SK-N-SH (cell line): ENCODE measurements at regions not wholly inside any gene's neighbourhood (a gene's known extent, or its start where the extent isn't known, plus 50 kb on each side); places are given as distances from the start of the nearest gene placed in this dataset.

ENCODE experiments used
- CTCF ChIA-PET: fragments of 300-600, 350-600 bp; formaldehyde crosslinking; extraction: SDS; loops from one replicate; lab custom pipeline; 2021; lab: Yijun Ruan, JAX
- POLR2A ChIA-PET: fragments of 350-600 bp; sonication (Branson Sonifier 250); formaldehyde crosslinking; extraction: SDS; loops from one replicate; lab custom pipeline; 2020; ENCODE audit warnings: antibody characterized with exemption, inconsistent platforms; lab: Yijun Ruan, JAX
- DNase-seq: peaks from one replicate; pipeline ENCODE4 v3.0.0; 2012
- H2AFZ ChIP-seq: fragments of 200-600 bp; sonication (generic); 2 replicates; pipeline ENCODE4 v1.8.1; 2016; ENCODE audit warnings: antibody characterized with exemption, mild to moderate bottlenecking, low read depth
- H3F3A ChIP-seq: fragments of 200-600 bp; sonication (generic); replicated peaks from 2 replicates; pipeline ENCODE3; 2016; ENCODE audit warnings: antibody characterized with exemption, mild to moderate bottlenecking; ENCODE audit not compliant: insufficient read depth
- H3K27ac ChIP-seq, 2 experiments: fragments of 200-500 bp in 1 of 2; fragments of 200-600 bp in 1 of 2; sonication (Bioruptor generic) in 1 of 2; sonication (generic), shearing (Covaris generic) in 1 of 2; 2 replicates each; pipeline versions ENCODE4 v1.5.1 to v1.6.1; 2014 to 2016; ENCODE audit warnings: low read depth in 2 of 2, inconsistent platforms in 1 of 2, low read length in 1 of 2, mild to moderate bottlenecking in 1 of 2, mixed read lengths in 1 of 2
- H3K27me3 ChIP-seq: fragments of 200-600 bp; sonication (generic), shearing (Covaris generic); 2 replicates; pipeline ENCODE4 v1.6.1; 2016; ENCODE audit warnings: mixed run types; ENCODE audit not compliant: insufficient read depth
- H3K36me3 ChIP-seq, 2 experiments: fragments of 200-500 bp in 1 of 2; fragments of 200-600 bp in 1 of 2; sonication (Bioruptor generic) in 1 of 2; sonication (generic) in 1 of 2; replicated peaks in 1 of 2; 2 replicates each; pipeline versions ENCODE3 to v1.5.1; 2014 to 2016; ENCODE audit warnings: low read length in 1 of 2, mild to moderate bottlenecking in 1 of 2; ENCODE audit not compliant: insufficient read depth in 2 of 2, control insufficient read depth in 1 of 2
- H3K4me1 ChIP-seq, 2 experiments: fragments of 200-500 bp in 1 of 2; fragments of 200-600 bp in 1 of 2; sonication (Bioruptor generic) in 1 of 2; sonication (generic), shearing (Covaris generic) in 1 of 2; 2 replicates each; pipeline versions ENCODE4 v1.5.1 to v1.6.1; 2014 to 2016; ENCODE audit warnings: low read depth in 1 of 2, low read length in 1 of 2, mixed run types in 1 of 2; ENCODE audit not compliant: insufficient read depth in 2 of 2, control insufficient read depth in 1 of 2
- H3K4me2 ChIP-seq: fragments of 200-600 bp; sonication (generic), shearing (Covaris generic); 2 replicates; pipeline ENCODE4 v1.6.1; 2017; ENCODE audit warnings: mixed run types
- H3K4me3 ChIP-seq, 2 experiments: fragments of 200-500 bp in 1 of 2; fragments of 200-600 bp in 1 of 2; sonication (Bioruptor generic) in 1 of 2; sonication (generic), shearing (Covaris generic) in 1 of 2; 2 replicates each; pipeline versions ENCODE4 v1.5.1 to v1.8.1; 2014 to 2016; ENCODE audit warnings: low read depth in 2 of 2, inconsistent platforms in 1 of 2, low read length in 1 of 2, mild to moderate bottlenecking in 1 of 2, mixed read lengths in 1 of 2, moderate library complexity in 1 of 2
- H3K79me2 ChIP-seq: fragments of 200-600 bp; sonication (generic); 2 replicates; pipeline ENCODE4 v1.8.1; 2017; ENCODE audit warnings: mild to moderate bottlenecking; ENCODE audit not compliant: insufficient read depth
- H3K9ac ChIP-seq: fragments of 200-600 bp; sonication (generic); 2 replicates; pipeline ENCODE4 v1.6.1; 2017; ENCODE audit warnings: mixed run types
- H3K9me2 ChIP-seq: fragments of 200-600 bp; sonication (generic); 2 replicates; pipeline ENCODE4 v1.6.1; 2017; ENCODE audit warnings: mixed run types
- H3K9me3 ChIP-seq: fragments of 200-600 bp; sonication (generic); 2 replicates; pipeline ENCODE4 v1.6.1; 2017; ENCODE audit warnings: mixed run types, mild to moderate bottlenecking, moderate library complexity
- H4K20me1 ChIP-seq: fragments of 200-600 bp; sonication (generic); 2 replicates; pipeline ENCODE4 v1.6.1; 2017; ENCODE audit warnings: mild to moderate bottlenecking, mixed run types; ENCODE audit not compliant: insufficient read depth
- CHD2 ChIP-seq: fragments of 150-350 bp; IDR thresholded peaks from 2 replicates; pipeline ENCODE4 v1.6.1; 2018; ENCODE audit warnings: low read length; ENCODE audit not compliant: partially characterized antibody
- CTCF ChIP-seq: fragments of 200-600 bp; sonication (generic); IDR thresholded peaks from 2 replicates; pipeline ENCODE4 v1.6.1; 2017; ENCODE audit warnings: antibody characterized with exemption, mild to moderate bottlenecking, moderate library complexity
- ELF1 ChIP-seq: IDR thresholded peaks from 2 replicates; pipeline ENCODE4 v1.4.0; 2012
- FOSL2 ChIP-seq: IDR thresholded peaks from 2 replicates; pipeline ENCODE4 v1.4.0; 2012; ENCODE audit warnings: low read depth, mild to moderate bottlenecking, moderate library complexity, borderline replicate concordance
- JUND ChIP-seq: IDR thresholded peaks from 2 replicates; pipeline ENCODE4 v1.4.0; 2012
- MEF2A ChIP-seq: IDR thresholded peaks from 2 replicates; pipeline ENCODE4 v1.4.0; 2012; ENCODE audit warnings: low read depth, borderline replicate concordance
- MXI1 ChIP-seq: IDR thresholded peaks from 2 replicates; pipeline ENCODE4 v1.6.1; 2012; ENCODE audit warnings: mild to moderate bottlenecking, low read depth, low read length, improper control_type of control experiment
- NFIC ChIP-seq: IDR thresholded peaks from 2 replicates; pipeline ENCODE4 v1.4.0; 2012; ENCODE audit warnings: borderline replicate concordance
- NRF1 ChIP-seq: IDR thresholded peaks from 2 replicates; pipeline ENCODE4 v1.6.1; 2012; ENCODE audit warnings: low read depth, mild to moderate bottlenecking, low read length
- RAD21 ChIP-seq: IDR thresholded peaks from 2 replicates; pipeline ENCODE4 v1.6.1; 2012; ENCODE audit warnings: mild to moderate bottlenecking, low read length
- RCOR1 ChIP-seq: fragments of 150-350 bp; IDR thresholded peaks from 2 replicates; pipeline ENCODE4 v1.6.1; 2017; ENCODE audit warnings: antibody characterized with exemption, low read length
- REST ChIP-seq: IDR thresholded peaks from 2 replicates; pipeline ENCODE4 v1.6.1; 2012; ENCODE audit warnings: mild to moderate bottlenecking, low read depth, low read length, moderate library complexity
- RFX5 ChIP-seq: IDR thresholded peaks from 2 replicates; pipeline ENCODE4 v1.6.1; 2012; ENCODE audit warnings: mild to moderate bottlenecking, improper control_type of control experiment, low read length
- RXRA ChIP-seq: IDR thresholded peaks from 2 replicates; pipeline ENCODE4 v1.4.0; 2012; ENCODE audit warnings: low read depth, mild to moderate bottlenecking, borderline replicate concordance
- SMC3 ChIP-seq: IDR thresholded peaks from 2 replicates; pipeline ENCODE4 v1.6.1; 2012; ENCODE audit warnings: low read depth, low read length, improper control_type of control experiment
- TCF12 ChIP-seq: IDR thresholded peaks from 2 replicates; pipeline ENCODE4 v1.4.0; 2012
- TEAD4 ChIP-seq: IDR thresholded peaks from 2 replicates; pipeline ENCODE4 v1.4.0; 2012; ENCODE audit warnings: mild to moderate bottlenecking, borderline replicate concordance; ENCODE audit not compliant: insufficient read depth
- USF1 ChIP-seq: IDR thresholded peaks from 2 replicates; pipeline ENCODE4 v1.4.0; 2012; ENCODE audit warnings: low read depth, borderline replicate concordance
- USF2 ChIP-seq: fragments of 150-350 bp; IDR thresholded peaks from 2 replicates; pipeline ENCODE4 v1.6.1; 2017; ENCODE audit warnings: antibody characterized with exemption, low read length, low read depth, borderline replicate concordance
- ZBTB33 ChIP-seq: IDR thresholded peaks from 2 replicates; pipeline ENCODE4 v1.4.0; 2012; ENCODE audit warnings: low read depth, borderline replicate concordance
- WGBS: methylation state at CpG from one replicate; pipeline ENCODE4 v1.1.6; 2017; ENCODE audit warnings: low lambda C conversion rate; 5-methylcytosine and 5-hydroxymethylcytosine counted together

- TF ChIP-seq RXRA, result peak; percentile 90
- TF ChIP-seq USF1, result no peak
- no peak for TF ChIP-seq NRF1
- peak; percentile 89 for TF ChIP-seq TEAD4
- TF ChIP-seq REST, result peak; percentile 32
- TF ChIP-seq, all 33 proteins: peak for 13
These were observed 269.3 kb upstream of the SIX2 start (continued) for GRCh38 chr2:45278365-45279078.

- peaks cover 20 to 47% of the 10 kb centered on the region in 2 experiments for H3K4me1 ChIP-seq
- peak overlapping the region in 1 of 2 experiments; percentile 75; a peak in 2 of 4 replicates for H3K27ac ChIP-seq
- TF ChIP-seq RCOR1, result no peak
- no peak for TF ChIP-seq MEF2A
- TF ChIP-seq ELF1, result no peak
- TF ChIP-seq JUND, result peak; percentile 77
- peak; percentile 91 for TF ChIP-seq NFIC
- peak; percentile 63; the same call in 1 of the 2 replicates for TF ChIP-seq FOSL2
- peak; percentile 69; the same call in 1 of the 2 replicates for TF ChIP-seq TCF12
- no peak for TF ChIP-seq CTCF
- TF ChIP-seq USF2, result no peak
- TF ChIP-seq CHD2, result no peak
- TF ChIP-seq RFX5, result no peak
- TF ChIP-seq RAD21, result no peak
- peak; percentile 67; the same call in 1 of the 2 replicates for TF ChIP-seq TEAD4
- TF ChIP-seq NRF1, result no peak
- TF ChIP-seq ZBTB33, result no peak
- TF ChIP-seq USF1, result no peak
- no peak for TF ChIP-seq SMC3
- TF ChIP-seq MXI1, result no peak
These were observed 267.7 kb upstream of the SIX2 start for GRCh38 chr2:45276914-45277313.

More at GRCh38 chr2:45276914-45277313, 267.7 kb upstream of the SIX2 start:
- Histone ChIP-seq H3K27me3 (no peaks in the 10 kb centered on the region), H3K36me3 (no peaks in the 10 kb centered on the region), H3K4me2 (0 out of 2 replicates have a peak overlapping the region, but pooled peaks have one; percentile 28), H2AFZ (no peak overlapping the region), H4K20me1 (no peaks in the 10 kb centered on the region), H3K9ac (no peak overlapping the region), H3K9me2 (no peaks in the 10 kb centered on the region), H3K79me2 (no peaks in the 10 kb centered on the region), H3K9me3 (no peaks in the 10 kb centered on the region), H3F3A (peaks cover 10% of the 10 kb centered on the region), H3K4me3 (no peak overlapping the region)
- WGBS, result 62% methylated on average over 4 of the region's 4 CpGs
- CTCF ChIA-PET, result interaction anchor here (0.7 kb wide), 1 partner anchor 218 kb away, joined by 3 read pairs; no protein-coding TSS in a partner anchor
- DNase-seq, result no peak
- POLR2A ChIA-PET, result no interaction called here
